Loucy (cell line): ENCODE measurements at regions not wholly inside any gene's neighbourhood (a gene's known extent, or its start where the extent isn't known, plus 50 kb on each side); places are given as distances from the start of the nearest gene placed in this dataset.

Experiments
- CTCF ChIP-seq: fragments of 200-600 bp; sonication (generic); conservative IDR thresholded peaks from 2 replicates; pipeline ENCODE4 v1.5.1; 2014; ENCODE audit warnings: mild to moderate bottlenecking, antibody characterized with exemption, low read length
- EZH2phosphoT487 ChIP-seq: fragments of 200-600 bp; IDR thresholded peaks from 2 replicates; pipeline ENCODE4 v1.6.1; 2018; ENCODE audit warnings: antibody characterized with exemption, mild to moderate bottlenecking, moderate library complexity, borderline replicate concordance

- TF ChIP-seq CTCF (no peak), EZH2phosphoT487 (no peak)
Measured at GRCh38 chr21:7953058-7953457, 2568.3 kb upstream of the TPTE start.
